C4-2B (cell line): ENCODE measurements at regions not wholly inside any gene's neighbourhood (a gene's known extent, or its start where the extent isn't known, plus 50 kb on each side); places are given as distances from the start of the nearest gene placed in this dataset.

Experiments
- ZFX ChIP-seq: fragments of 450-650 bp; IDR thresholded peaks from 2 replicates; pipeline ENCODE4 v1.6.1; 2017
- TF ChIP-seq, protein P1 (sequence below): fragments of 450-650 bp; conservative IDR thresholded peaks from 2 replicates; pipeline ENCODE4 v1.5.1; 2017; ENCODE audit warnings: mild to moderate bottlenecking

DNA sequence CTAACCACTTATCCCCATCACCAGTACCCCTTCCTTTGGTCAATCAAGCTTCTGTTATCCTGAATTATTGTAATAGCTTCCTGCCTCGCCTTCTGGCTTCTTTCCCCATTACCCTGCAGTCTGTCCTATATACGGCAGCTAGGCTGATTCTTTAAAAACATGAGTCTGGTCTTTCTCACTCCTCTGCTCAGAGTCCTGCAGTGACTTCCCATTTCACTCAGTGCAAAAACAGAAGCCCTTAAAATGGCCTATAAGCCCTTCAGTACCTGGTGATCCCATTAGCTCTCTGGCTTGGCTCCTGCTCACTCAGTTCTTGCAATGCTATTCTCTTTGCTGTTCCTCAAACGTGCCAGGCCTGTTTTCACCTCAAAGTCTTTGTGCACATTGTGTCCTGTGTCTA, 58.4 kb downstream of the JRKL start:
- TF ChIP-seq, protein P1, sequence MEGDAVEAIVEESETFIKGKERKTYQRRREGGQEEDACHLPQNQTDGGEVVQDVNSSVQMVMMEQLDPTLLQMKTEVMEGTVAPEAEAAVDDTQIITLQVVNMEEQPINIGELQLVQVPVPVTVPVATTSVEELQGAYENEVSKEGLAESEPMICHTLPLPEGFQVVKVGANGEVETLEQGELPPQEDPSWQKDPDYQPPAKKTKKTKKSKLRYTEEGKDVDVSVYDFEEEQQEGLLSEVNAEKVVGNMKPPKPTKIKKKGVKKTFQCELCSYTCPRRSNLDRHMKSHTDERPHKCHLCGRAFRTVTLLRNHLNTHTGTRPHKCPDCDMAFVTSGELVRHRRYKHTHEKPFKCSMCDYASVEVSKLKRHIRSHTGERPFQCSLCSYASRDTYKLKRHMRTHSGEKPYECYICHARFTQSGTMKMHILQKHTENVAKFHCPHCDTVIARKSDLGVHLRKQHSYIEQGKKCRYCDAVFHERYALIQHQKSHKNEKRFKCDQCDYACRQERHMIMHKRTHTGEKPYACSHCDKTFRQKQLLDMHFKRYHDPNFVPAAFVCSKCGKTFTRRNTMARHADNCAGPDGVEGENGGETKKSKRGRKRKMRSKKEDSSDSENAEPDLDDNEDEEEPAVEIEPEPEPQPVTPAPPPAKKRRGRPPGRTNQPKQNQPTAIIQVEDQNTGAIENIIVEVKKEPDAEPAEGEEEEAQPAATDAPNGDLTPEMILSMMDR = no peak
- TF ChIP-seq ZFX = no peak
